ENCODE measurements at regions not wholly inside any gene's neighbourhood (a gene's known extent, or its start where the extent isn't known, plus 50 kb on each side); places are given as distances from the start of the nearest gene placed in this dataset.

GRCh38 chr9:83142389-83142788, 79.4 kb upstream of the RASEF start:
- no peaks in the 10 kb centered on the region for H3K9me3 ChIP-seq (ENCODE audit: low read depth)
- in situ Hi-C loops (cut with MboI) = no loop called here
- H3F3A ChIP-seq (ENCODE audit: insufficient read depth) = no peaks in the 10 kb centered on the region
- H3K36me3 ChIP-seq (ENCODE audit: low read depth) = no peaks in the 10 kb centered on the region
- H3K79me2 ChIP-seq (ENCODE audit: insufficient read depth) = no peaks in the 10 kb centered on the region
- no peak overlapping the region for H3K9ac ChIP-seq
- no peaks in the 10 kb centered on the region for H4K20me1 ChIP-seq (ENCODE audit: insufficient read depth)
- DNase-seq = no peak
- H2AFZ ChIP-seq = no peak overlapping the region
- no peaks in the 10 kb centered on the region for H3K4me1 ChIP-seq (ENCODE audit: insufficient read depth)
- TF ChIP-seq EZH2 (IDR thresholded peaks at IDR 0.05; ENCODE audit: insufficient read depth, poor library complexity, severe bottlenecking) = no peak
- TF ChIP-seq EZH2phosphoT487 (IDR thresholded peaks at IDR 0.05; ENCODE audit: insufficient read depth, low read depth) = no peak
- H3K27ac ChIP-seq = no peak overlapping the region
- H3K27me3 ChIP-seq (replicated peaks; ENCODE audit: insufficient read depth) = no peaks in the 10 kb centered on the region; the same call in 1 of the 2 replicates
- H3K4me2 ChIP-seq (ENCODE audit: unreplicated experiment) = no peak overlapping the region
- H3K9me2 ChIP-seq (ENCODE audit: insufficient read depth) = no peaks in the 10 kb centered on the region
- no peak overlapping the region for H3K4me3 ChIP-seq

- no peak overlapping the region for H3K4me2 ChIP-seq (ENCODE audit: unreplicated experiment)
- H3K9me2 ChIP-seq (ENCODE audit: insufficient read depth) = no peaks in the 10 kb centered on the region
- H3K4me3 ChIP-seq = no peak overlapping the region
- DNase-seq = no peak
- no peaks in the 10 kb centered on the region for H3K36me3 ChIP-seq (ENCODE audit: low read depth)
- no peak overlapping the region for H3K27ac ChIP-seq
- in situ Hi-C loops (cut with MboI) = no loop called here
- no peak for TF ChIP-seq EZH2 (IDR thresholded peaks at IDR 0.05; ENCODE audit: insufficient read depth, poor library complexity, severe bottlenecking)
- no peak for TF ChIP-seq EZH2phosphoT487 (IDR thresholded peaks at IDR 0.05; ENCODE audit: insufficient read depth, low read depth)
- no peak overlapping the region for H2AFZ ChIP-seq
- H3K9me3 ChIP-seq (ENCODE audit: low read depth) = no peaks in the 10 kb centered on the region
- H3K27me3 ChIP-seq (replicated peaks; ENCODE audit: insufficient read depth) = no peaks in the 10 kb centered on the region; the same call in 1 of the 2 replicates
- H3F3A ChIP-seq (ENCODE audit: insufficient read depth) = no peaks in the 10 kb centered on the region
- no peak overlapping the region for H3K9ac ChIP-seq
- no peaks in the 10 kb centered on the region for H3K4me1 ChIP-seq (ENCODE audit: insufficient read depth)
- no peaks in the 10 kb centered on the region for H3K79me2 ChIP-seq (ENCODE audit: insufficient read depth)
- H4K20me1 ChIP-seq (ENCODE audit: insufficient read depth) = no peaks in the 10 kb centered on the region
Observed at GRCh38 chr9:83141887-83142286, 78.9 kb upstream of the RASEF start.

- H3K9me2 ChIP-seq (ENCODE audit: insufficient read depth) = no peaks in the 10 kb centered on the region
- H3K27me3 ChIP-seq (replicated peaks; ENCODE audit: insufficient read depth) = no peaks in the 10 kb centered on the region; the same call in 1 of the 2 replicates
- H3F3A ChIP-seq (ENCODE audit: insufficient read depth) = no peaks in the 10 kb centered on the region
- H3K9me3 ChIP-seq (ENCODE audit: low read depth) = no peaks in the 10 kb centered on the region
- in situ Hi-C loops (cut with MboI) = no loop called here
- H3K4me3 ChIP-seq = no peak overlapping the region
- no peak overlapping the region for H2AFZ ChIP-seq
- H3K36me3 ChIP-seq (ENCODE audit: low read depth) = no peaks in the 10 kb centered on the region
- H3K4me1 ChIP-seq (ENCODE audit: insufficient read depth) = no peaks in the 10 kb centered on the region
- H3K79me2 ChIP-seq (ENCODE audit: insufficient read depth) = no peaks in the 10 kb centered on the region
- no peak for DNase-seq
- TF ChIP-seq EZH2phosphoT487 (IDR thresholded peaks at IDR 0.05; ENCODE audit: insufficient read depth, low read depth) = no peak
- TF ChIP-seq EZH2 (IDR thresholded peaks at IDR 0.05; ENCODE audit: insufficient read depth, poor library complexity, severe bottlenecking) = no peak
- no peak overlapping the region for H3K4me2 ChIP-seq (ENCODE audit: unreplicated experiment)
- 17 to 54% methylated on average over 1 of the region's 1 CpG for WGBS, 2 experiments (ENCODE audit: low coverage in 1 of 2, low lambda C conversion rate in 2 of 2, missing lambda C conversion rate in 2 of 2)
- no peak overlapping the region for H3K9ac ChIP-seq
- H3K27ac ChIP-seq = no peak overlapping the region
- no peaks in the 10 kb centered on the region for H4K20me1 ChIP-seq (ENCODE audit: insufficient read depth)
Observed at GRCh38 chr9:83140061-83140460, 77.1 kb upstream of the RASEF start.

GRCh38 chr9:83138422-83139135, 75.6 kb upstream of the RASEF start:
- Histone ChIP-seq H3K4me1 (ENCODE audit: insufficient read depth) (no peaks in the 10 kb centered on the region), H4K20me1 (ENCODE audit: insufficient read depth) (no peaks in the 10 kb centered on the region), H3K27ac (no peak overlapping the region), H3K9ac (no peak overlapping the region), H3K4me2 (ENCODE audit: unreplicated experiment) (no peak overlapping the region), H2AFZ (no peak overlapping the region), H3K79me2 (ENCODE audit: insufficient read depth) (no peaks in the 10 kb centered on the region), H3K9me2 (ENCODE audit: insufficient read depth) (no peaks in the 10 kb centered on the region), H3K36me3 (ENCODE audit: low read depth) (no peaks in the 10 kb centered on the region), H3F3A (ENCODE audit: insufficient read depth) (no peaks in the 10 kb centered on the region), H3K9me3 (ENCODE audit: low read depth) (no peaks in the 10 kb centered on the region), H3K4me3 (no peak overlapping the region), H3K27me3 (replicated peaks; ENCODE audit: insufficient read depth) (no peaks in the 10 kb centered on the region; the same call in 1 of the 2 replicates)
- DNase-seq = no peak
- no peak for TF ChIP-seq EZH2 (IDR thresholded peaks at IDR 0.05; ENCODE audit: insufficient read depth, poor library complexity, severe bottlenecking)
- TF ChIP-seq EZH2phosphoT487 (IDR thresholded peaks at IDR 0.05; ENCODE audit: insufficient read depth, low read depth) = no peak
- in situ Hi-C loops (cut with MboI) = no loop called here
- WGBS, 2 experiments (ENCODE audit: low coverage in 1 of 2, low lambda C conversion rate in 2 of 2, missing lambda C conversion rate in 2 of 2) = 15% methylated on average over 4 of the region's 4 CpGs

GRCh38 chr9:83133316-83133715, 70.4 kb upstream of the RASEF start:
- Histone ChIP-seq H3K79me2 (ENCODE audit: insufficient read depth) (no peaks in the 10 kb centered on the region), H3K9me3 (ENCODE audit: low read depth) (no peaks in the 10 kb centered on the region), H3K9me2 (ENCODE audit: insufficient read depth) (no peaks in the 10 kb centered on the region), H3K4me1 (ENCODE audit: insufficient read depth) (no peaks in the 10 kb centered on the region), H3K9ac (no peak overlapping the region), H3K27ac (no peak overlapping the region), H3F3A (ENCODE audit: insufficient read depth) (no peaks in the 10 kb centered on the region), H4K20me1 (ENCODE audit: insufficient read depth) (no peaks in the 10 kb centered on the region), H2AFZ (no peak overlapping the region), H3K4me3 (no peak overlapping the region), H3K27me3 (replicated peaks; ENCODE audit: insufficient read depth) (no peaks in the 10 kb centered on the region; the same call in 1 of the 2 replicates), H3K4me2 (ENCODE audit: unreplicated experiment) (no peak overlapping the region), H3K36me3 (ENCODE audit: low read depth) (no peaks in the 10 kb centered on the region)
- in situ Hi-C loops (cut with MboI) = no loop called here
- DNase-seq = no peak
- TF ChIP-seq EZH2 (IDR thresholded peaks at IDR 0.05; ENCODE audit: insufficient read depth, poor library complexity, severe bottlenecking) = no peak
- no peak for TF ChIP-seq EZH2phosphoT487 (IDR thresholded peaks at IDR 0.05; ENCODE audit: insufficient read depth, low read depth)
- 15 to 20% methylated on average over 2 of the region's 2 CpGs for WGBS, 2 experiments (ENCODE audit: low coverage in 1 of 2, low lambda C conversion rate in 2 of 2, missing lambda C conversion rate in 2 of 2)
